Erythroblast (primary cell): ENCODE measurements at regions not wholly inside any gene's neighbourhood (a gene's known extent, or its start where the extent isn't known, plus 50 kb on each side); places are given as distances from the start of the nearest gene placed in this dataset.

ENCODE experiments used
- GATA1 ChIP-seq: IDR thresholded peaks from 2 replicates; pipeline ENCODE4 v1.6.1; 2011; ENCODE audit warnings: low read depth, mild to moderate bottlenecking, control low read depth, low read length, moderate library complexity
- POLR2A ChIP-seq: IDR thresholded peaks from 2 replicates; pipeline ENCODE4 v1.6.1; 2011; ENCODE audit warnings: mild to moderate bottlenecking, low read length

- TF ChIP-seq POLR2A (no peak), GATA1 (no peak)
Observed at GRCh38 chr11:97732011-97732632, 1288.6 kb upstream of the CNTN5 start.
